ENCODE measurements at regions not wholly inside any gene's neighbourhood (a gene's known extent, or its start where the extent isn't known, plus 50 kb on each side); places are given as distances from the start of the nearest gene placed in this dataset.
A peak's percentile ranks its signal among the peaks of the same experiment; 100 is the strongest.
"Not testable (repeated sequence)": the region's sequence is repeated elsewhere in the genome, so short reads cannot be mapped to it uniquely, and the experiment has no call there.

GRCh38 chr3:59385547-59385946 lies 335.7 kb upstream of the CFAP20DC start:
- Histone ChIP-seq H2AFZ (ENCODE audit: low read length, unreplicated experiment) (no peak overlapping the region), H3K27me3 (ENCODE audit: insufficient read depth, low read length) (no peaks in the 10 kb centered on the region), H3K27ac (ENCODE audit: low read depth, low read length) (no peak overlapping the region), H3K4me3 (ENCODE audit: low read depth, low read length) (no peak overlapping the region), H3K4me1 (ENCODE audit: control insufficient read depth, insufficient read depth, low read length, unreplicated experiment) (no peaks in the 10 kb centered on the region), H3K79me2 (ENCODE audit: control insufficient read depth, insufficient read depth, low read length, unreplicated experiment) (no peaks in the 10 kb centered on the region), H3K36me3 (ENCODE audit: insufficient read depth, low read length) (no peaks in the 10 kb centered on the region)

DNA sequence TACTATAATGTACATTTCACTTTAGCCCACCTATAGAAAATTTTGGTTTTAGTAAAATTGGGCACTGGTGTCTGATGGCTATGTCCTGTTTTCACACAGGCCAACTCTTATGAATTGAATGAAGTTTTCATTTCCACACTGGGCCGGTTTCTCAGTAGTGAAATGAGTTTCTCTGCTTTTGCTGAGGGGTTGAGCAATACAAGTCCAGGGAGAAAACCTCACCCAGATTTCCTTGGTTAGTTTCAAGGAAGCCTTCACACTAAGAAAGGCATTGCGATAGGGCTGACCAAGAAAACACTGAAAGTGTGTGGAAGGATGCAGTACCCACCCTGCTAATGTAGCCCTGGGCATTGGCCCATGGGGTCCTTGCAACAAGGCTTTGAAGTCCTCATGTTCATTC lies 331.5 kb upstream of the CFAP20DC start:
- Histone ChIP-seq H3K27me3 (ENCODE audit: insufficient read depth, low read length) (no peaks in the 10 kb centered on the region), H3K4me3 (ENCODE audit: low read depth, low read length) (no peak overlapping the region), H3K4me1 (ENCODE audit: control insufficient read depth, insufficient read depth, low read length, unreplicated experiment) (no peaks in the 10 kb centered on the region), H2AFZ (ENCODE audit: low read length, unreplicated experiment) (no peak overlapping the region), H3K27ac (ENCODE audit: low read depth, low read length) (no peak overlapping the region), H3K79me2 (ENCODE audit: control insufficient read depth, insufficient read depth, low read length, unreplicated experiment) (no peaks in the 10 kb centered on the region), H3K36me3 (ENCODE audit: insufficient read depth, low read length) (no peaks in the 10 kb centered on the region)

DNA sequence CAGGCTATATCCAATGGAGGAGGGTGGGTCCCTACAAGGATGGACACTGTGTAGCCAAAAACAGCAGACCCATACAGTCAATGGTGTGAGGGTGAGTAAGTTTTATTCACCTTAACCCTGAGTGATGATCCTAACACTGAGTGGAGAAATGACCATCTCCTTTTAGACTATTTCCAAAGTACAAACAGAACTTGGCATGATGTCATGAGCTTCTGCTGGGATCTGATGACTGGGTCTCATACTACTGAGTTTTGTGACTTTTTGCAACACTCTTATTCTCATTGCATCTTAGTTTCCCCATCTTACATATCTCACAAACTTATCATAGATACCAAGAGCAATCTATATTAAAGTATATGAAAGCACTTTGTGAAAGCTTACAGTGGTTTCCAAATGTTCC lies 330.3 kb upstream of the CFAP20DC start:
- Histone ChIP-seq H3K27me3 (ENCODE audit: insufficient read depth, low read length) (no peaks in the 10 kb centered on the region), H3K4me3 (ENCODE audit: low read depth, low read length) (no peak overlapping the region), H3K36me3 (ENCODE audit: insufficient read depth, low read length) (no peaks in the 10 kb centered on the region), H3K27ac (ENCODE audit: low read depth, low read length) (no peak overlapping the region), H3K79me2 (ENCODE audit: control insufficient read depth, insufficient read depth, low read length, unreplicated experiment) (no peaks in the 10 kb centered on the region), H2AFZ (ENCODE audit: low read length, unreplicated experiment) (no peak overlapping the region), H3K4me1 (ENCODE audit: control insufficient read depth, insufficient read depth, low read length, unreplicated experiment) (no peaks in the 10 kb centered on the region)

GRCh38 chr3:59374818-59375211 lies 325.0 kb upstream of the CFAP20DC start:
- Histone ChIP-seq H3K79me2 (ENCODE audit: control insufficient read depth, insufficient read depth, low read length, unreplicated experiment) (no peaks in the 10 kb centered on the region), H3K27ac (ENCODE audit: low read depth, low read length) (no peak overlapping the region), H3K4me1 (ENCODE audit: control insufficient read depth, insufficient read depth, low read length, unreplicated experiment) (no peaks in the 10 kb centered on the region), H3K27me3 (ENCODE audit: insufficient read depth, low read length) (no peaks in the 10 kb centered on the region), H3K4me3 (ENCODE audit: low read depth, low read length) (no peak overlapping the region), H3K36me3 (ENCODE audit: insufficient read depth, low read length) (no peaks in the 10 kb centered on the region), H2AFZ (ENCODE audit: low read length, unreplicated experiment) (no peak overlapping the region)

- Histone ChIP-seq H3K27me3 (ENCODE audit: insufficient read depth, low read length) (no peaks in the 10 kb centered on the region), H2AFZ (ENCODE audit: low read length, unreplicated experiment) (no peak overlapping the region), H3K27ac (ENCODE audit: low read depth, low read length) (no peak overlapping the region), H3K4me1 (ENCODE audit: control insufficient read depth, insufficient read depth, low read length, unreplicated experiment) (no peaks in the 10 kb centered on the region), H3K79me2 (ENCODE audit: control insufficient read depth, insufficient read depth, low read length, unreplicated experiment) (no peaks in the 10 kb centered on the region), H3K36me3 (ENCODE audit: insufficient read depth, low read length) (no peaks in the 10 kb centered on the region), H3K4me3 (ENCODE audit: low read depth, low read length) (no peak overlapping the region)
Observed at GRCh38 chr3:59374091-59374817, 324.4 kb upstream of the CFAP20DC start.

- no peaks in the 10 kb centered on the region for H3K79me2 ChIP-seq (ENCODE audit: control insufficient read depth, insufficient read depth, low read length, unreplicated experiment)
- H2AFZ ChIP-seq (ENCODE audit: low read length, unreplicated experiment) = no peak overlapping the region
- H3K36me3 ChIP-seq (ENCODE audit: insufficient read depth, low read length) = no peaks in the 10 kb centered on the region
- no peak overlapping the region for H3K27ac ChIP-seq (ENCODE audit: low read depth, low read length)
- H3K4me1 ChIP-seq (ENCODE audit: control insufficient read depth, insufficient read depth, low read length, unreplicated experiment) = no peaks in the 10 kb centered on the region
- no peak overlapping the region for H3K4me3 ChIP-seq (ENCODE audit: low read depth, low read length)
- no peaks in the 10 kb centered on the region for H3K27me3 ChIP-seq (ENCODE audit: insufficient read depth, low read length)
Observed at GRCh38 chr3:59372346-59372745, 322.5 kb upstream of the CFAP20DC start.

GRCh38 chr3:59368900-59369675 lies 319.3 kb upstream of the CFAP20DC start:
- no peak overlapping the region for H3K4me3 ChIP-seq (ENCODE audit: low read depth, low read length)
- no peaks in the 10 kb centered on the region for H3K79me2 ChIP-seq (ENCODE audit: control insufficient read depth, insufficient read depth, low read length, unreplicated experiment)
- peaks cover 8% of the 10 kb centered on the region for H3K4me1 ChIP-seq (ENCODE audit: control insufficient read depth, insufficient read depth, low read length, unreplicated experiment)
- no peaks in the 10 kb centered on the region for H3K27me3 ChIP-seq (ENCODE audit: insufficient read depth, low read length)
- H2AFZ ChIP-seq (ENCODE audit: low read length, unreplicated experiment) = no peak overlapping the region
- H3K36me3 ChIP-seq (ENCODE audit: insufficient read depth, low read length) = no peaks in the 10 kb centered on the region
- H3K27ac ChIP-seq (ENCODE audit: low read depth, low read length) = no peak overlapping the region

DNA sequence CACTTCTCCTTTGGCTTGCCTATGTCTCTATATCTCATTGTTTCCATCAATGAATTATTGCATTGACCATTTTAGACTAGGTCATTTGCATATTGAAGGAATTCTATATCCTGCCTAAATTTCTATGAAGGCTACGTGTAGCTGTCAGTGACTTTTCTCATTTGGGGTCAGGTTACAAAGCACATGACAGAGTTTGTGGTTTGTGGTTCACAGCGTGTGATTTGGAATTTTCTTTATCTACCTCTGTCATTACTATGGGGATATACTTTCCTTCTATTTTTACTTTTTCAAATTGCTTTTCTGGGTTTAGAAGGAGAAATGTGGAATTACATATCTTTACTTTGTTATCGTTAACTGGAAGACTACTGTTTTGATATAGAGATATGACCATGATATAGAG lies 317.3 kb upstream of the CFAP20DC start:
- H3K4me3 ChIP-seq (ENCODE audit: low read depth, low read length) = no peak overlapping the region
- no peaks in the 10 kb centered on the region for H3K79me2 ChIP-seq (ENCODE audit: control insufficient read depth, insufficient read depth, low read length, unreplicated experiment)
- no peak overlapping the region for H3K27ac ChIP-seq (ENCODE audit: low read depth, low read length)
- H2AFZ ChIP-seq (ENCODE audit: low read length, unreplicated experiment) = no peak overlapping the region
- H3K4me1 ChIP-seq (ENCODE audit: control insufficient read depth, insufficient read depth, low read length, unreplicated experiment) = peaks cover 13% of the 10 kb centered on the region
- H3K36me3 ChIP-seq (ENCODE audit: insufficient read depth, low read length) = no peaks in the 10 kb centered on the region
- no peaks in the 10 kb centered on the region for H3K27me3 ChIP-seq (ENCODE audit: insufficient read depth, low read length)

DNA sequence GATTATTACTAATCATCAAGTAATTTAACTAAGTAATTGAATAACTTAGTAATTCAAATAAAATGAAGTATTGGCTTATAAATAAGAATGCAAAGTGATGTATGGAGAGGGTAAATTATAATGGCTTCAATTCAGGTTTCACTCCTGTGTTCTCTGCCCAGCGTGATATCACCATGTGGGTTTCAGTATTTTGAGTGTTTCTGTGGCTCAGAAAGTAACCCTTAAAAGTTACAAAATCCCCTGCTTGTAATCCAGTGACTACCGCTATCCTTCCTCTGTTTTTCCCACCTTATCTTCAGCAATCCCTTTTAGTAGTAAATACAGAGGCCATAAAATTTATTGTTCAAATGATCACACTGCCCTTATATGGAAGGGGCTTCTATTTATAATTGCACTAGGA lies 316.4 kb upstream of the CFAP20DC start:
- H3K4me1 ChIP-seq (ENCODE audit: control insufficient read depth, insufficient read depth, low read length, unreplicated experiment) = peaks cover 13% of the 10 kb centered on the region
- no peaks in the 10 kb centered on the region for H3K79me2 ChIP-seq (ENCODE audit: control insufficient read depth, insufficient read depth, low read length, unreplicated experiment)

DNA sequence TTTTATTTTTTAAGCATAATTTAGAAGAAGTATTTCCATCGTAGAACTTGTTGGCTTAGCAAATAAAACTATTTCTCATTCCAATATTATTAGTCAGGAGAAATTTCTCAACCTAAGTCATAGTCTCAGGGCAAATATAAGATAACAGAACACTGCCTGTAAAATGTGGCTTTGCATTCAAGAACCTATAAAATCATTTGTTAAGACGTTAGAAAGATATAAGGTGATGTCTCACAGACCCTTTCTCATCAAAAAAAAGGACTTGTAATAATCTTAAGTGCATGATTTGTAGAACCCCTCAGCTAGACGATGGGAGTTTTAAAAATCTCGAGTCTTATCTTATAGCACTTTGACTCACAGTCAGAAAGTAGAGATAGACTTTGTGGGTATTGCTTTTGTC lies 314.7 kb upstream of the CFAP20DC start:
- H3K27me3 ChIP-seq (ENCODE audit: insufficient read depth, low read length) = no peaks in the 10 kb centered on the region
- H3K27ac ChIP-seq (ENCODE audit: low read depth, low read length) = peak overlapping the region; percentile 54
- no peak overlapping the region for H3K4me3 ChIP-seq (ENCODE audit: low read depth, low read length)
- no peak overlapping the region for H2AFZ ChIP-seq (ENCODE audit: low read length, unreplicated experiment)
- no peaks in the 10 kb centered on the region for H3K79me2 ChIP-seq (ENCODE audit: control insufficient read depth, insufficient read depth, low read length, unreplicated experiment)
- H3K4me1 ChIP-seq (ENCODE audit: control insufficient read depth, insufficient read depth, low read length, unreplicated experiment) = peaks cover 13% of the 10 kb centered on the region
- H3K36me3 ChIP-seq (ENCODE audit: insufficient read depth, low read length) = no peaks in the 10 kb centered on the region

More for the DNA sequence above, 316.4 kb upstream of the CFAP20DC start:
- no peaks in the 10 kb centered on the region for H3K36me3 ChIP-seq (ENCODE audit: insufficient read depth, low read length)
- H3K4me3 ChIP-seq (ENCODE audit: low read depth, low read length) = no peak overlapping the region
- H3K27me3 ChIP-seq (ENCODE audit: insufficient read depth, low read length) = no peaks in the 10 kb centered on the region
- H3K27ac ChIP-seq (ENCODE audit: low read depth, low read length) = no peak overlapping the region
- H2AFZ ChIP-seq (ENCODE audit: low read length, unreplicated experiment) = no peak overlapping the region

DNA sequence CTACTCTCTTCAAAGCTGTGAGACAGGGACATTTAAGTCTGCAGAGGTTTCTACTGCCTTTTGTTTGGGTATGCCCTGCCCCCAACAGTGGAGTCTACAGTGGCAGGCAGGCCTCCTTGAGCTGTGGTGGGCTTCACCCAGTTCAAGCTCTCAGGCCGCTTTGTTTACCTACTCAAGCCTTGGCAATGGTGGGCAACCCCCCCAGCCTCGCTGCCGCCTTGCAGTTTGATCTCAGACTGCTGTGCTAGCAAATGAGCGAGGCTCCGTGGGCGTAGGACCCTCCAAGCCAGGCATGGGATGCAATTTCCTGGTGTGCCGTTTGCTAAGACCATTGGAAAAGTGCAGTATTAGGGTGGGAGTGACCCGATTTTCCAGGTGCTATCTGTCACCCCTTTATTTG lies 310.5 kb upstream of the CFAP20DC start:
- H2AFZ ChIP-seq (ENCODE audit: low read length, unreplicated experiment); H3K27ac ChIP-seq (ENCODE audit: low read depth, low read length); H3K27me3 ChIP-seq (ENCODE audit: insufficient read depth, low read length); H3K4me3 ChIP-seq (ENCODE audit: low read depth, low read length); H3K79me2 ChIP-seq (ENCODE audit: control insufficient read depth, insufficient read depth, low read length, unreplicated experiment); H3K36me3 ChIP-seq (ENCODE audit: insufficient read depth, low read length): not testable (repeated sequence)
- H3K4me1 ChIP-seq (ENCODE audit: control insufficient read depth, insufficient read depth, low read length, unreplicated experiment) = peaks cover 13% of the 10 kb centered on the region
